ENCODE measurements at regions not wholly inside any gene's neighbourhood (a gene's known extent, or its start where the extent isn't known, plus 50 kb on each side); places are given as distances from the start of the nearest gene placed in this dataset.

DNA sequence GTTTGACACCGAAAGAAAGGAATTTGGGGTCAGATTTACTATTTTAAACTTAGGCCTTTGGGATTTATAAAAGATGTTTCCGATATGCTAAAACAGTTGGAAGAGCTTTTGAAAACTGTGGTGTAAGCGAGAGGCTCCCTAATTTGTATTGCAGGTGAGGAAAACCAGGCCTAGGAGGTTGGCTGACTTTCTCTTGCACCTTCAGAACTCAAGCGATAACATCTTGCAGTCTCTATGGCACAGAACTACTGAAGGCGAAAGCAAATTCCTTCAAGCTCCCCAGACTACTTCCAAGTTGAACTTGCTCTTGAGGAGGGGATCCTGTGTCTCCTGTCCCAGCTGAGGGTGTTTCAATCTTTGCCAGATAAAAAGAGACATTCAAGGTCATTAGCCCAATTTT is 685.7 kb downstream of the ADGRL2 start:
- H3K14ac ChIP-seq (ENCODE audit: low read length), result no peak overlapping the region
- H3K18ac ChIP-seq (ENCODE audit: low read length), result no peak overlapping the region
- no peak overlapping the region for H3K4me2 ChIP-seq (ENCODE audit: low read length)
- H3K36me3 ChIP-seq (ENCODE audit: control insufficient read depth in 1 of 2, insufficient read depth in 2 of 2, low read length in 2 of 2), result no peaks in the 10 kb centered on the region
- WGBS (ENCODE audit: extremely low coverage, insufficient coverage, insufficient read length), result no CpG with 5 or more reads among the region's 5 CpGs
- H2BK5ac ChIP-seq (ENCODE audit: low read depth, low read length, poor library complexity), result no peak overlapping the region
- no peak overlapping the region for H3K9ac ChIP-seq (ENCODE audit: low read length)
- no peak overlapping the region for H3K27ac ChIP-seq (ENCODE audit: low read depth, low read length)
- peaks cover 3 to 4% of the 10 kb centered on the region in 2 experiments for H3K4me1 ChIP-seq (ENCODE audit: control insufficient read depth in 1 of 2, insufficient read depth in 2 of 2, low read length in 2 of 2)
- DNase-seq, result no peak
- no peak overlapping the region for H2BK12ac ChIP-seq (ENCODE audit: low read length)
- no peak overlapping the region for H2BK120ac ChIP-seq (ENCODE audit: insufficient read depth, low read length, poor library complexity)
- no peak overlapping the region for H4K12ac ChIP-seq (ENCODE audit: low read depth, low read length)
- H3K4me3 ChIP-seq (ENCODE audit: low read depth, low read length), result no peak overlapping the region
- no peaks in the 10 kb centered on the region for H3K79me1 ChIP-seq (ENCODE audit: low read length)
- H3K23ac ChIP-seq (ENCODE audit: low read length), result no peak overlapping the region
- no peak overlapping the region for H3K4ac ChIP-seq (ENCODE audit: low read depth, low read length)
- no peak overlapping the region for H4K8ac ChIP-seq (ENCODE audit: low read depth, low read length)
- no peak overlapping the region for H4K91ac ChIP-seq (ENCODE audit: low read depth, low read length)
- H3K9me3 ChIP-seq (ENCODE audit: insufficient read depth, low read depth, low read length), result no peaks in the 10 kb centered on the region
- H3K27me3 ChIP-seq (ENCODE audit: insufficient read depth, low read length), result no peaks in the 10 kb centered on the region
- H2AK5ac ChIP-seq (ENCODE audit: low read length), result no peak overlapping the region
- H3K79me2 ChIP-seq (ENCODE audit: control insufficient read depth, insufficient read depth, low read length, poor library complexity), result no peaks in the 10 kb centered on the region
- H2AFZ ChIP-seq (ENCODE audit: insufficient read depth, low read length, poor library complexity), result no peak overlapping the region

DNA sequence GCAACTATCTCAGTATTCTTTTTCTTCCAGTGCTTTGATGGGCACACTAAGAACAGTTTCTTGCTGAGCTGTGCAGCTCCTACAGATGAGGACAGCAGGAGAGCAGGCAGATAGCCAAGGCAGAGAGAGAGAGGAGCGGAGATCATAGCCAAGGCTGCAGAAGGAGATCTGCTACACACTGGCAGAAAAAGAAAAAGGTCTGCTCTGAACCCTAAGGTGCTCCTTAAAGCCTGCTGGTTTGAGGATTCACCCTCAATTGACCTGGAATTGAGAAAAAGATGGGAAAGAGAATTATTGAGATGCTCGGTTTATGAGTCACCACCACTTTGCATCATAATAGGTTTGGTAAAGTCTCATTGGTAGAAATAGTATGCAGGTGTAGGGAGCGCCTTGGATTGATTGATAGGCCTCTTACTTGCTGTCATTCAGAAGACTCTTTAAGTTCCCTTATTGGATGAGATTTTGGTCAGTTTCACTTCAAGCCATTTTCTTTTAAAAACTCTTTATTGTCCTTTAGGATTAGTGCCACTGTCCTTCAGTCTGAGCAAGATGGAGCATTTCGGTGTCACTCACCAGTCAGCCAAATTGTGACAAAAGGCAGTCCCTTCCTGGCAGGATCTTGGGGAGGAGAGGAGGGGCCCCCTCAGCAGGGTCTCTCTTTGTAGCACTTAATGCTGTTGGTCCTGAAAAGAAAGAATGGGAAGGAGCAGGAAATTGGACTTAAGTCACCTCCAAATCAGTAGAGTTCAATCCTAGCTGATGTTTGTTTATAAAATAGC is 685.0 kb downstream of the ADGRL2 start:
- no peak overlapping the region for H4K91ac ChIP-seq (ENCODE audit: low read depth, low read length)
- H3K36me3 ChIP-seq (ENCODE audit: control insufficient read depth in 1 of 2, insufficient read depth in 2 of 2, low read length in 2 of 2), result no peaks in the 10 kb centered on the region
- H4K12ac ChIP-seq (ENCODE audit: low read depth, low read length), result no peak overlapping the region
- H2BK12ac ChIP-seq (ENCODE audit: low read length), result no peak overlapping the region
- peaks cover 3 to 4% of the 10 kb centered on the region in 2 experiments for H3K4me1 ChIP-seq (ENCODE audit: control insufficient read depth in 1 of 2, insufficient read depth in 2 of 2, low read length in 2 of 2)
- H3K79me1 ChIP-seq (ENCODE audit: low read length), result no peaks in the 10 kb centered on the region
- H3K27me3 ChIP-seq (ENCODE audit: insufficient read depth, low read length), result no peaks in the 10 kb centered on the region
- no peak overlapping the region for H2AK5ac ChIP-seq (ENCODE audit: low read length)
- no peak overlapping the region for H3K27ac ChIP-seq (ENCODE audit: low read depth, low read length)
- no peak overlapping the region for H3K4me2 ChIP-seq (ENCODE audit: low read length)
- H4K8ac ChIP-seq (ENCODE audit: low read depth, low read length), result no peak overlapping the region
- H2BK120ac ChIP-seq (ENCODE audit: insufficient read depth, low read length, poor library complexity), result no peak overlapping the region
- H3K4me3 ChIP-seq (ENCODE audit: low read depth, low read length), result no peak overlapping the region
- peak; percentile 1 to 27 for DNase-seq
- no peak overlapping the region for H3K14ac ChIP-seq (ENCODE audit: low read length)
- no peaks in the 10 kb centered on the region for H3K79me2 ChIP-seq (ENCODE audit: control insufficient read depth, insufficient read depth, low read length, poor library complexity)
- H2AFZ ChIP-seq (ENCODE audit: insufficient read depth, low read length, poor library complexity), result no peak overlapping the region
- H3K9me3 ChIP-seq (ENCODE audit: insufficient read depth, low read depth, low read length), result no peaks in the 10 kb centered on the region
- no peak overlapping the region for H3K18ac ChIP-seq (ENCODE audit: low read length)
- H3K23ac ChIP-seq (ENCODE audit: low read length), result no peak overlapping the region
- no CpG with 5 or more reads among the region's 4 CpGs for WGBS (ENCODE audit: extremely low coverage, insufficient coverage, insufficient read length)
- H3K9ac ChIP-seq (ENCODE audit: low read length), result no peak overlapping the region
- H3K4ac ChIP-seq (ENCODE audit: low read depth, low read length), result no peak overlapping the region
- H2BK5ac ChIP-seq (ENCODE audit: low read depth, low read length, poor library complexity), result no peak overlapping the region

DNA sequence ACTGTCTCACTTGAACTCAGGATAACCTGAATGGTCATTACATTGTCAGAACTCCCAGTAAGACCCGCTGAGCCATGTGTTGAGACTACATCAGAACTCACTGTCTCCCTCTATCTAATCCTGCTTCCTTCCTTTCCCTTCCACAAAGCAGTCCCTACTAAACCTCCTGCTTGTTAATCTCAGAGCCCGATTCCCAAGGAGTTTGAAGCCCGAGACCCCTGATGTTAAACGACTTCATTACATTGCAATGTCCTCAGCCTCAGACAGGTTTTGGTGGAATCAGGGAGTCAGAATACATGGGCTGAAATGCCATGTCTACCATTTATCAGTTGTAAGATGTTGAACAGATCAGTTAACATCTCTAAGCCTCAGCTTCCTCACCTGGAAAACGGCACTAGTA is 682.4 kb downstream of the ADGRL2 start:
- Histone ChIP-seq H4K12ac (ENCODE audit: low read depth, low read length) (no peak overlapping the region), H4K8ac (ENCODE audit: low read depth, low read length) (no peak overlapping the region), H2BK5ac (ENCODE audit: low read depth, low read length, poor library complexity) (no peak overlapping the region), H3K4me3 (ENCODE audit: low read depth, low read length) (no peak overlapping the region), H3K27me3 (ENCODE audit: insufficient read depth, low read length) (no peaks in the 10 kb centered on the region), H3K27ac (ENCODE audit: low read depth, low read length) (no peak overlapping the region), H3K4ac (ENCODE audit: low read depth, low read length) (no peak overlapping the region), H3K4me1 (ENCODE audit: control insufficient read depth in 1 of 2, insufficient read depth in 2 of 2, low read length in 2 of 2) (peaks cover 3 to 4% of the 10 kb centered on the region in 2 experiments), H2AK5ac (ENCODE audit: low read length) (no peak overlapping the region), H3K36me3 (ENCODE audit: control insufficient read depth in 1 of 2, insufficient read depth in 2 of 2, low read length in 2 of 2) (no peaks in the 10 kb centered on the region), H2BK12ac (ENCODE audit: low read length) (no peak overlapping the region), H2BK120ac (ENCODE audit: insufficient read depth, low read length, poor library complexity) (no peak overlapping the region), H3K79me1 (ENCODE audit: low read length) (no peaks in the 10 kb centered on the region), H3K14ac (ENCODE audit: low read length) (no peak overlapping the region), H3K9ac (ENCODE audit: low read length) (no peak overlapping the region), H2AFZ (ENCODE audit: insufficient read depth, low read length, poor library complexity) (no peak overlapping the region), H3K79me2 (ENCODE audit: control insufficient read depth, insufficient read depth, low read length, poor library complexity) (no peaks in the 10 kb centered on the region), H3K18ac (ENCODE audit: low read length) (no peak overlapping the region), H4K91ac (ENCODE audit: low read depth, low read length) (no peak overlapping the region), H3K9me3 (ENCODE audit: insufficient read depth, low read depth, low read length) (no peaks in the 10 kb centered on the region), H3K23ac (ENCODE audit: low read length) (no peak overlapping the region), H3K4me2 (ENCODE audit: low read length) (no peak overlapping the region)
- no peak for DNase-seq
- WGBS (ENCODE audit: extremely low coverage, insufficient coverage, insufficient read length), result no CpG with 5 or more reads among the region's 5 CpGs

DNA sequence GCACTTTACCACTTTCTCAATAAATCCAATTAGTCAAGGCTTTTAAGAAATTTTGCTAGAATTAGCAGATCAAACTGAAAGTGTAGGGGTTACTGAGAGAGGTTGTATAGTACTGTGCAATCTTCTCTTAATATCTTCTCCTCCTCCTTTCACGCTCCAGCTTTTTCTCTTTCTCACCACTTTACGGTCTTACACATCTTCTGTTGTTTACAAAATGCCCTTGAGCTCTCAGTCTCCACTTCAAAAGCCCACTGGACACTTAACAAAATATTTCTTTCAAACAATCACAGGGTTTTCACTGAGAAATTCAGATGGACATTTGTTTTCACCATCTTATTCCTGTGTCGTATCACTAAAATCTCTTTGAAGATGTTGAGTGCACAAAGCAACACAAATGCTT is 678.2 kb downstream of the ADGRL2 start:
- no peak overlapping the region for H3K27ac ChIP-seq (ENCODE audit: low read depth, low read length)
- no CpG with 5 or more reads among the region's 3 CpGs for WGBS (ENCODE audit: extremely low coverage, insufficient coverage, insufficient read length)
- H2AFZ ChIP-seq (ENCODE audit: insufficient read depth, low read length, poor library complexity), result no peak overlapping the region
- H3K18ac ChIP-seq (ENCODE audit: low read length), result no peak overlapping the region
- H2BK5ac ChIP-seq (ENCODE audit: low read depth, low read length, poor library complexity), result no peak overlapping the region
- no peak for DNase-seq
- no peak overlapping the region for H3K9ac ChIP-seq (ENCODE audit: low read length)
- H2BK120ac ChIP-seq (ENCODE audit: insufficient read depth, low read length, poor library complexity), result no peak overlapping the region
- no peak overlapping the region for H3K23ac ChIP-seq (ENCODE audit: low read length)
- no peak overlapping the region for H2BK12ac ChIP-seq (ENCODE audit: low read length)
- no peak overlapping the region for H2AK5ac ChIP-seq (ENCODE audit: low read length)
- no peak overlapping the region for H3K4ac ChIP-seq (ENCODE audit: low read depth, low read length)
- H4K91ac ChIP-seq (ENCODE audit: low read depth, low read length), result no peak overlapping the region
- H3K27me3 ChIP-seq (ENCODE audit: insufficient read depth, low read length), result no peaks in the 10 kb centered on the region
- H3K36me3 ChIP-seq (ENCODE audit: control insufficient read depth in 1 of 2, insufficient read depth in 2 of 2, low read length in 2 of 2), result no peaks in the 10 kb centered on the region
- no peak overlapping the region for H3K4me2 ChIP-seq (ENCODE audit: low read length)
- H4K8ac ChIP-seq (ENCODE audit: low read depth, low read length), result no peak overlapping the region
- H3K14ac ChIP-seq (ENCODE audit: low read length), result no peak overlapping the region
- H3K9me3 ChIP-seq (ENCODE audit: insufficient read depth, low read depth, low read length), result no peaks in the 10 kb centered on the region
- H3K79me2 ChIP-seq (ENCODE audit: control insufficient read depth, insufficient read depth, low read length, poor library complexity), result no peaks in the 10 kb centered on the region
- H3K79me1 ChIP-seq (ENCODE audit: low read length), result no peaks in the 10 kb centered on the region
- no peaks in the 10 kb centered on the region for H3K4me1 ChIP-seq (ENCODE audit: control insufficient read depth in 1 of 2, insufficient read depth in 2 of 2, low read length in 2 of 2)
- H3K4me3 ChIP-seq (ENCODE audit: low read depth, low read length), result no peak overlapping the region
- no peak overlapping the region for H4K12ac ChIP-seq (ENCODE audit: low read depth, low read length)
